OCI-M1 (cell line): ENCODE measurements at regions not wholly inside any gene's neighbourhood (a gene's known extent, or its start where the extent isn't known, plus 50 kb on each side); places are given as distances from the start of the nearest gene placed in this dataset.
A peak's percentile ranks its signal among the peaks of the same experiment; 100 is the strongest.

Experiments used
- DNase-seq: peaks from one replicate; lab custom pipeline; 2025; lab: John Stamatoyannopoulos, UW

GRCh38 chr3:194189243-194189791, 53.4 kb downstream of the HES1 start:
- no peak for DNase-seq

- peak; percentile 3 for DNase-seq
Measured at GRCh38 chr3:194191850-194192249, 55.9 kb downstream of the HES1 start.

DNA sequence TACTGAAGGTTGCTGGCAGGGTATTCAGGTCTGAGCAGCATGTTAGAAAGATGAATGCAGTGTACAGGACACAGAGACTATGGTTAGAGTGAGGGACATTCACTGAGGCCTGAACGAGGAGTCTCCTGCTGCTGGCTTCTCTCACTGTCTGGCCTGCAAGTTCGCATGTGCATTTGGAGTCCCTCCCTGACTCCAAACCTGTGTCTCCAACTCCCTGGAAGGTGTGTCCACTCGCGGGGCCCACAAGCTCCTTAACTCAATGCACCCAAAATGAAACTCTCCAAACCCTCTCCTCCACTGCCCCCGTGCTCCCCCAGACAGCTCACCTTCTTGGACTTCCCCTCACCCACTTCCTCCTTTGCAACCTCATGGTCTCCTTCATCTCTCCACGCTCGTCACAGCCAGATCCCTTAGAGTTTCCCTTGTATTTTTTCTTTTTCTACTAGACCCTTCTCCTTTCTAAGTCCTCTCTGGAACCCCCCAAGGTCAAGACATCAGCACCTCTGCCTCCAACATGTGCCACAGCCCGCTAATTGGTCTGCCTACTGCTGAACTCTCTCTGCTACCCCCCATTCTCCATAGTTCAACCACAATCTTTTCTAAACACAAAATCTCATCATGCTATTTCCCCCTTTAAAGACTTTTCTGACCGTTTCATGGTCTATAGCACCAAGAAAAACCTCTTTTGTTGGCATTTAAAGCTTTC, 58.3 kb downstream of the HES1 start:
- DNase-seq = no peak

DNA sequence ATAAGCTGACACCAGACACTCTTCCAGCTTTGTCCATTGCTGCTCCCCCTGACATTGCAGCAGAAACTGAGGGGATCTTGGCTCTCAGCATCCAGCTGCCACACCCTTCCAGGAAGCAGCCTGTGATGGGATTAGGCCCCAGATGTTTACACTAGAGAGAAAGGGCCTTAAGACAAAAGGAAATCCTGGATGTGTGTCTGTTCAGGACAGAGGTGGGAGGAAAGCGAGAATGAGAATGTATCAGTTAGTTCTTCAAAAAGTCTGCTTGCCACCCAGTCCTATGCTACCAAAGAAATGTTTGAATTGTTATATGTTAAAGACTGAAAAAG, 58.8 kb downstream of the HES1 start:
- DNase-seq = no peak

DNA sequence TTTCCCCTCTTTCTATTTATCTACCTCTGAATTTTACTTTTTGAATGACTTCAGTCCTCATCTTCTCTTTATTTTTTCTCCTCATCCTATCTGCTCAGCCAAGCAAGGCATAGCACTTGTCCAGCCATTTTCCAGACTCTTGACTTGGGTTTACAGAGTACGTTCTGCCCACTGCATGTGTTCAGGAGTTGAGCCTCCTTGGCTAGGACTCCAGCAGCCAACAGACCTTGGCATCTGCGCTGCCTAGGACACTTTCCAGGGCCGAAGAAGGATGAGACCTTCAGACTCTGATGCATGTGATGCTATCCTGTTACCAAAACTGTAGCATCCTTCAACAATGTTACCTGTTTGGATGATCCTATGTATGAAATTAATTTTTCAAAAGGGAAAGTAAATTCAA, 59.7 kb downstream of the HES1 start:
- DNase-seq = no peak

- DNase-seq = no peak
Measured at GRCh38 chr3:194196876-194197275, 60.9 kb downstream of the HES1 start.

GRCh38 chr3:194197396-194197960, 61.5 kb downstream of the HES1 start:
- no peak for DNase-seq

DNA sequence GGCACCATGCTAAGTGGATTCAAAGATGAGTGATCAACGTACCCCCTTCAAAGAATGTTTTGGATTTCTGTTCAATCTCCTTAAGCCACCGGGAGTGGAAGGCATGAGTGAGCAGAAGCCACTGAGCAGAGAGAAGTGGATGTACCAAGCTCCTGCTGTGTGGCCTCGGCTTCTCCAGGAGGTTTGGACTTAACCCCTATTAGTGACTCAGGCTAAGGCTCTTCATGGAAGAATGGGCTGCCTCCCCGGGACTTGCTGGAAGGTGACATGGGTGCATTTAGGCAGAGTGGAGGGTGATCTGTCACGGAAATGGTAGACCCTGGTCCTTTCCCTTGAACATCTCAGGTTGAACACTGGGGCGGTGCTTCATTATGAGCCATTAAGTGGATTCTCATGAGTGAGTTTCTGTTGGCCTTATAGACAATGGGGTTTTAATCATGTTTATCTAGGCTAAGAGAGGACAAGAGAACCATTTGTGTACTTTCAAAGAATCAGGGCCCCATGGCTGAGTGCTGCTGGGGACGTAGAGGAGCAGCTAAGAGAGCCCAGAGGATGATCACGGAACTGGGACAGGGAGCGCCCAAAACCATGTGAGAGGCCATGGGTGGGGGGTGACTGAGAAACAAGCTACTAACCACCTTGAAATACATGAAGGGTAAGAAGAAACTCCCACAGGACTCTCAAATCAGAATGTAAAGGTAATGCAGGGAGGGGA, 62.2 kb downstream of the HES1 start:
- DNase-seq = no peak

DNA sequence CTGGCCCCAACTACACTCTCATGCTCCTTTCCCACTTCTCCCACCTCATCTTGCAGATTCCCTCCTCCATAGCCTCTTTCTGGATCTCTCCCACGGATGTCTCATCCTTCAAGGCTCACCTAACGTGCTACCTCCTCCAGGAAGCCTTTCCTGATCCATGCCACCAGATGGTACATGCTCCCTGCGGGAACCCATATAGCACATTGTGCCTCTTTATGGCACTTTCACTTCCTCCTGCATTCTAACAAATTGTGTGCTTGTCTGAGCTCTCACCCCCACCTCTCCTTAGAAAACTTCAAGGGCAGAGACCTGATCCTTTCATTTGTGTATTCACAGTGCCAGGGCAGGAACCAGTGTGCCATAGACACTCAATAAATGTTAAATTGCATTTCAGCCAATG, 63.0 kb downstream of the HES1 start:
- no peak for DNase-seq

DNA sequence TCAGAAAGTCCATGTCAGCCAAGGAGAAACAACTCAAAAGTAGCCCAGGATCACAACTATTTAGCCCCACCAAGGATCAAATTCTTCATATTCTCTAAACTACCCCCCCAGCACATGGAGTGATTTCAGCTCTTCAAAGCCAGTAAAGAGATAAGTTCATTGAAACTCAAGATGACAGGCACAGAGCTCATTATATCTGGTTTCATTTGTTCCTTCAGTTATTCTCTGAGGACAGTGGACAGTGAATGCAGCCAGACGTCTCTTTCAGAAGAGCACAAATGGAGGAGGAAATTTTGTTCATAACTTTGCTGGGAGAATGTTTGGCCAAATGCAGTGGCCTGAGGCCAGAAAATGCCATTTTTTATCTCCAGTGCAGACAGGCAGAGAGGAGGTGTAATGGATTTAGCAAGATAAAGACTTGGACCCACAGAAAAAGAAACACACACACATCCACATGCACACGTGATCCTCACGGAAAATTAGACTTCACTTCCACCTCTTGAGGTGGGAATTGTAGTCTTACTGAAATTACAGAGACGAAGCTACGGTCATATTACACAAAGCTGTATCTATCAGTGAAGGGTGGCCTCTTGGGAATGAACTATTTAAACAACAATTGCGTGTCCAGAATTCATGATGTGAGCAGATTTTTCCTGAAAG, 64.6 kb downstream of the HES1 start:
- no peak for DNase-seq

GRCh38 chr3:194201953-194202666, 66.2 kb downstream of the HES1 start:
- DNase-seq = peak; percentile 7

DNA sequence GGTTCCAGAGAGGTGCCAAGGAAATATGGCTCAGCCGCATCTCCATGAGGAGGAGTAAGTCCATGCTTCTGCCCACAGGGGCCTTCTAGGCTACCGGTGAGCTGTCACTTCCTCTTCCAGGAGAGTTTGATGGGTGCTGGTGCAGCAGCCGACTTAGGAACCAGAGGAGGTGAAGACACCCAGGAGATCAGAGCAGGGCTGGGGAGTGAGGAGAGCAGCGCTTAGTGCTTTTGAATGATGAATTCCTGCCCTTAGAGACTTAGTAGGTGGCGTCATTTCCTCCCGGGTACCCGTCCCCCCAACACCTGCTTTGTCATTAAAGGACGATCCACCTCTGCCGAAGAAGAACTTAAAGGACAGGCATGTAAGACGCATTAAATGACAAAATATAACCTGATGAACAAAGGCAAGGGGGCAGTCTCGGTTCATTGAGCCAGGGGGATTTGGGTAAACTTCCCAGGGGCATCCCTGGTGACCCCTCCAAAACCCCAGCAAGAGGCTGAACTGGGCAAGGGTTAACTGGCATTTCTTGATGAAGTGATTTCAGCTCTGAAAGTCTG, 67.6 kb downstream of the HES1 start:
- DNase-seq = no peak

DNA sequence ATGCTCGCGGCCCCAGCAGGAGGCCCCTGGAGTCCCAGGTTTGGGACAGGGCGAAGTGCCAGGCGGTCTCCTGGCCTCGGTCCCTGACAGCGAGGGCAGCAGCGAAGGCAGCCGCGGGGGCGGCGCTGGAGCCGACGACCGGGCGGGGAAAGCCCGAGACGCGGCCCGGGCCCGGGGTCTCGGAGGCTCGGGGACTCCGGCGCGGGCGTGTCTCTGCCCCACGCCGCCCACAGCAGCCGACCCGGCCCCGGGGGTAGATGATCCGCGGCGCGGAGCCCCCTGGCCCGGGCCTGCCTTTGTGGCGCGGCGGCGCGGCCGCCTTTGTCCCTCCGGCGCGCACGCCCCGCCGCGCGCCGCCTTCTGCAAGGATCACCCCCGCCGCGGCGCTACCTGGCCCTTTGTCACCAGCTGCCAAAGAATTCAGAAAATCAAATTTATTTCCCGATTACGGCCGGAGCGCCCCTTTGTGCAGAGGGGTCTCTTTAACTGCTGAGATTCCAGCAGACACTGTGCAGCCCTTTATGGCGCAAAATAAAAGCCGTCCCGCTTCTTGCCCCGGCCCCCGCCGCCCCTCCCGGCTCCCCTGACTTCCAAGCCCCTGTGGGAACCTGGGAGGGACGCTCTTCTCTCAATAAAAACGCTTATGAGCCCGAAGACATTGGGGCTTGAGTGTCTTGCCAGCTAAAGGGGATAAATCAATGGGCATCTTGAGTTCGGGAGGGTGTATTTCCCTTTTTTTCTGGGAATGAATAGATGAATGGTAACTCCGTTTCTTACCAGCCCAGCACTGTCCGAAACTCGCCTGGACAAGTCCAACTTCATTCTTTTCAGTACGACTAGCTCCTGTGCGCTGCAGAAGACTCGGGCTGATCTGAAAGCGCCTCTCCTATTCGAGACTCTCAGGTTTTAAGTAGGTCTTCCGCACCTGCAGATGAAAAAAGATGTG, 68.4 kb downstream of the HES1 start:
- no peak for DNase-seq

GRCh38 chr3:194205675-194206133, 69.8 kb downstream of the HES1 start:
- peak; percentile 90 for DNase-seq

DNA sequence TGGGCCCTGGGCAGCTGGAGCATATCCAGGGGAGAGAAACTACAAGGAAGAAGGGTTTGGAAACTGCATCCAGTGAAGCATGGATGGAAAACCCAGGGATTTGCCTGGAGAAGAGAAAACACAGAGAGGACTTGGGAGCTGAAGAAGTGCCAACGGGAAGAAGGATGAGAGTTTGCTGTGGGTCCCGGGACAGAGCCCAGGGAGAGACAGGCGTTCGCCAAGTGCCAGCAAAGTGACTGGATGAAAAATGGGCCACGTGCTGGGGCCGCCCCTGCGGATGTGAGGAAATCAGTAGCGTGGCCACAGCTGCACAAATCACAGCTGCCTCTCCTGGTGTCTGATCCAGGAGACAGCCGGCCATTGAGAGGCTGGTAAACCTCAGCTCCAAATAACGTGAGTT, 70.4 kb downstream of the HES1 start:
- DNase-seq = peak; percentile 53

DNA sequence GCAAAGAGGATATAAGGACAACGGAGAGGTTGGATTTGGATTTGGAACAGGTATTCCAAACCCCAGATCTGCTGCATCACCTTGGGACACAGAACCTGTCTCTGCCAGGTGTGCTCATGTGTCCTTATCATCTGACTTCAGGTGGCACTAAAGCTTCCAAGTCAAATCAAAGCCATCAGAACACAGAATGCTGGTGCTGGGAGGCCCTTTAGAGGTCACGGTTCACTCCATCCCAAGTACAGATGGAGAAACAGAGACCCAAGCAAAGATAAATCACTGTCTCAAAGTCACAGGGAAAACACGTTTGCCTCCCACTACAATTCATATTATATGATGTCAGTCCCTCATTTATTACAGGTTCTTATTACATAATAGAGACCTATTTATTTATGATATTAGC, 72.8 kb downstream of the HES1 start:
- DNase-seq = no peak

- DNase-seq = no peak
Measured at GRCh38 chr3:194212161-194212844, 76.4 kb downstream of the HES1 start.

- no peak for DNase-seq
Measured at GRCh38 chr3:194212845-194213331, 76.9 kb downstream of the HES1 start.

GRCh38 chr3:194215392-194215791, 79.4 kb downstream of the HES1 start:
- DNase-seq = no peak
